ENCODE measurements at regions not wholly inside any gene's neighbourhood (a gene's known extent, or its start where the extent isn't known, plus 50 kb on each side); places are given as distances from the start of the nearest gene placed in this dataset.

- TF ChIP-seq NRF1 (conservative IDR thresholded peaks at IDR 0.05; ENCODE audit: low read depth, low read length) (no peak), REST (IDR thresholded peaks at IDR 0.05; ENCODE audit: low read depth, low read length) (no peak), FOXM1 (IDR thresholded peaks at IDR 0.05; ENCODE audit: low read depth, low read length) (no peak), DPF2 (IDR thresholded peaks at IDR 0.05) (no peak), RB1 (IDR thresholded peaks at IDR 0.05; ENCODE audit: borderline replicate concordance) (no peak), EGR1 (IDR thresholded peaks at IDR 0.05; ENCODE audit: borderline replicate concordance in 1 of 2, low read depth in 2 of 2, low read length in 2 of 2) (no peak)
Observed at GRCh38 chr2:223538920-223539440, 63.2 kb downstream of the SCG2 start (continued).

- no peaks in the 10 kb centered on the region for H4K20me1 ChIP-seq (ENCODE audit: control insufficient read depth, insufficient read depth)
- no peaks in the 10 kb centered on the region for H3K36me3 ChIP-seq (ENCODE audit: control insufficient read depth in 2 of 2, insufficient read depth in 2 of 2, low read length in 1 of 2)
- no peak overlapping the region for H3K9ac ChIP-seq (ENCODE audit: control insufficient read depth, insufficient read depth, low read length)
- intact Hi-C loops (cut with micrococcal nuclease; ENCODE audit: unreplicated experiment) = no loop called here
- ATAC-seq (no peak), FAIRE-seq (no peak), DNase-seq (ENCODE audit: low read depth, low spot score) (no peak)
- ChIA-PET POLR2A (no interaction called here), CTCF (no interaction called here), RAD21 (ENCODE audit: unreplicated experiment) (no interaction called here), SMC1A (ENCODE audit: uncharacterized antibody, unreplicated experiment) (no interaction called here)
- no peak overlapping the region for H3K4me3 ChIP-seq
- H2AFZ ChIP-seq (ENCODE audit: control insufficient read depth, low read depth, low read length) = no peak overlapping the region
- no peaks in the 10 kb centered on the region for H3K4me1 ChIP-seq (ENCODE audit: control insufficient read depth, insufficient read depth, low read length)
- in situ Hi-C loops (cut with MboI) = no loop called here
- no peak overlapping the region for H3K27ac ChIP-seq (ENCODE audit: control insufficient read depth, insufficient read depth)
- WGBS (ENCODE audit: insufficient coverage, insufficient replicate concordance, low lambda C conversion rate, missing lambda C conversion rate) = 0% methylated on average over 2 of the region's 2 CpGs
- no peaks in the 10 kb centered on the region for H3K9me3 ChIP-seq (replicated peaks; ENCODE audit: control insufficient read depth, insufficient read depth, low read length)
- TF ChIP-seq CREM (IDR thresholded peaks at IDR 0.05; ENCODE audit: low read depth) = no peak
- TF ChIP-seq GABPA (IDR thresholded peaks at IDR 0.05; ENCODE audit: low read depth) = no peak
- no peak for TF ChIP-seq CTCF (IDR thresholded peaks at IDR 0.05 in 2 of 3, conservative IDR thresholded peaks at IDR 0.05 in 1 of 3; ENCODE audit: control insufficient read depth in 2 of 3, extremely low read depth in 1 of 3, insufficient read depth in 1 of 3, low read depth in 3 of 3, low read length in 3 of 3)
- no peak for TF ChIP-seq MEF2A (IDR thresholded peaks at IDR 0.05; ENCODE audit: insufficient read depth, low read depth, low read length)
- TF ChIP-seq ATF7 (IDR thresholded peaks at IDR 0.05; ENCODE audit: low read depth) = no peak
- no peak for TF ChIP-seq ZBED1 (IDR thresholded peaks at IDR 0.05; ENCODE audit: borderline replicate concordance)
- TF ChIP-seq SIX5 (IDR thresholded peaks at IDR 0.05; ENCODE audit: low read depth, low read length, severe bottlenecking) = no peak
- no peaks in the 10 kb centered on the region; a peak in 1 of 4 replicates for H3K27me3 ChIP-seq (replicated peaks in 1 of 2; ENCODE audit: control insufficient read depth in 2 of 2, insufficient read depth in 2 of 2, low read length in 1 of 2)
- no peaks in the 10 kb centered on the region for H3K79me2 ChIP-seq (ENCODE audit: control insufficient read depth, insufficient read depth, low read length)
- H3K4me2 ChIP-seq (ENCODE audit: control insufficient read depth, insufficient read depth) = no peak overlapping the region
- no TSS peak for BruUV-seq (replicated peaks)
Observed at GRCh38 chr2:223541546-223541945, 60.6 kb downstream of the SCG2 start.

All from GM12878 (cell line).